Naive thymus-derived CD8-positive, alpha-beta T cell (primary cell): ENCODE measurements at regions not wholly inside any gene's neighbourhood (a gene's known extent, or its start where the extent isn't known, plus 50 kb on each side); places are given as distances from the start of the nearest gene placed in this dataset.
A peak's percentile ranks its signal among the peaks of the same experiment; 100 is the strongest.
"Not testable (repeated sequence)": the region's sequence is repeated elsewhere in the genome, so short reads cannot be mapped to it uniquely, and the experiment has no call there.

Experiments used
- ATAC-seq, 2 donors: fragments of 150-1000 bp; cut with Tn5 transposase in 1 of 2; sonication (Bioruptor Pico), chemical (Tn5 transposase) in 1 of 2; 1 replicate in 1 of 2; 2 replicates in 1 of 2; pipeline ENCODE4 v1.10.0; 2021; ENCODE audit warnings: mild to moderate bottlenecking in 2 of 2, moderate library complexity in 2 of 2
- POLR2A ChIA-PET: fragments of 350-600 bp; sonication (Branson Sonifier 250); formaldehyde crosslinking; loops from one replicate; lab custom pipeline; 2021; ENCODE audit warnings: antibody characterized with exemption; lab: Charles Lee
- DNase-seq, 10 donors: peaks; one replicate each; pipeline versions ENCODE4 v3.0.0 to v3.0.0-alpha.2; 2020 to 2022
- H3K27ac Mint-ChIP-seq, 10 donors: one replicate each; pipeline ENCODE4 v1.8.0; 2020 to 2022; ENCODE audit warnings: mild to moderate bottlenecking in 10 of 10, mixed read lengths in 10 of 10, moderate library complexity in 4 of 10, inconsistent platforms in 1 of 10
- H3K27me3 Mint-ChIP-seq, 5 donors: one replicate each; pipeline ENCODE4 v1.8.0; 2021 to 2022; ENCODE audit warnings: mixed read lengths in 5 of 5
- H3K36me3 Mint-ChIP-seq, 3 donors: one replicate each; pipeline ENCODE4 v1.8.0; 2020 to 2022; ENCODE audit warnings: mixed read lengths in 3 of 3, mild to moderate bottlenecking in 2 of 3, inconsistent platforms in 1 of 3
- H3K4me1 Mint-ChIP-seq, 4 donors: one replicate each; pipeline ENCODE4 v1.8.0; 2021 to 2022; ENCODE audit warnings: mixed read lengths in 4 of 4
- H3K4me3 Mint-ChIP-seq, 10 donors: one replicate each; pipeline ENCODE4 v1.8.0; 2020 to 2022; ENCODE audit warnings: mild to moderate bottlenecking in 10 of 10, mixed read lengths in 10 of 10, moderate library complexity in 6 of 10, inconsistent platforms in 1 of 10
- H3K9me3 Mint-ChIP-seq, 9 donors: one replicate each; pipeline ENCODE4 v1.8.0; 2020 to 2022; ENCODE audit warnings: mixed read lengths in 9 of 9, mild to moderate bottlenecking in 3 of 9, inconsistent platforms in 1 of 9, moderate library complexity in 1 of 9

- H3K27ac Mint-ChIP-seq, H3K4me3 Mint-ChIP-seq, DNase-seq, H3K4me1 Mint-ChIP-seq, ATAC-seq, POLR2A ChIA-PET, H3K36me3 Mint-ChIP-seq: not testable (repeated sequence)
- Mint-ChIP-seq H3K9me3 (peaks cover 5 to 29% (median 21%) of the 10 kb centered on the region in 9 donors), H3K27me3 (peaks cover 0 to 12% (median 5%) of the 10 kb centered on the region in 5 donors)
Measured at GRCh38 chr12:131520553-131520952, 190.3 kb upstream of the SFSWAP start.

DNA sequence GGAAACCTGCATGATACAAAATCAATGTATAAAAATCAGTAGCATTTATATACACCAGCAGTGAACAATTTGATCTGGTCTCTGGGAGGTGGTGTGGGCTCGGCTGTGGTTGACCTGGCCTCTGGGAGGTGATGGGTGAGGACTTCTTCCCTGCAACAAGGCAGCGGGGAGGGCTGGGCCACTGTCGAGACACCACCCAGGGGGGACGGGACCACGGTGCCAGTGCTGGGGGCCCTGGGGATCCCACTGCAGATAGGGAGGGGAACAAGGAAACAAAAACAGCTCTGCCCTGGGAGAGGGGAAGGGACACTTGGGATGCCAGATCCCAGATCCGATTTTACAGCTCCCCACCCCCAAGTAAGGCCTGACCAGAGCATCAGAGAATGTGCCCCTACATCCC lies 189.6 kb upstream of the SFSWAP start:
- Mint-ChIP-seq H3K9me3 (peaks cover 1 to 21% (median 13%) of the 10 kb centered on the region in 9 donors), H3K4me1 (no peaks in the 10 kb centered on the region), H3K4me3 (no peak overlapping the region), H3K27me3 (peaks cover 0 to 7% (median 2%) of the 10 kb centered on the region in 5 donors), H3K36me3 (peaks cover 0 to 5% (median 4%) of the 10 kb centered on the region in 3 donors), H3K27ac (no peak overlapping the region)
- DNase-seq: no peak
- no peak for ATAC-seq
- POLR2A ChIA-PET: no interaction called here

GRCh38 chr12:131525795-131526508 lies 184.9 kb upstream of the SFSWAP start:
- peaks cover 0 to 7% (median 0%) of the 10 kb centered on the region in 5 donors for H3K27me3 Mint-ChIP-seq
- peaks cover 2 to 7% (median 5%) of the 10 kb centered on the region in 4 donors for H3K4me1 Mint-ChIP-seq
- no peak for ATAC-seq
- POLR2A ChIA-PET: no interaction called here
- no peak overlapping the region for H3K27ac Mint-ChIP-seq
- DNase-seq: no peak
- H3K9me3 Mint-ChIP-seq: no peaks in the 10 kb centered on the region
- H3K4me3 Mint-ChIP-seq: no peak overlapping the region
- H3K36me3 Mint-ChIP-seq: no peaks in the 10 kb centered on the region

- H3K36me3 Mint-ChIP-seq: no peaks in the 10 kb centered on the region
- POLR2A ChIA-PET: no interaction called here
- ATAC-seq: no peak
- H3K4me3 Mint-ChIP-seq: no peak overlapping the region
- H3K27ac Mint-ChIP-seq: peak overlapping the region in 1 of 10 donors; percentile 15
- H3K4me1 Mint-ChIP-seq: peaks cover 3 to 9% (median 5%) of the 10 kb centered on the region in 4 donors
- H3K9me3 Mint-ChIP-seq: no peaks in the 10 kb centered on the region
- H3K27me3 Mint-ChIP-seq: peaks cover 0 to 12% (median 0%) of the 10 kb centered on the region in 5 donors
- DNase-seq: no peak
Measured at GRCh38 chr12:131527092-131527491, 183.8 kb upstream of the SFSWAP start.

- H3K4me1 Mint-ChIP-seq: peaks cover 3 to 9% (median 5%) of the 10 kb centered on the region in 4 donors
- no peak overlapping the region for H3K27ac Mint-ChIP-seq
- H3K4me3 Mint-ChIP-seq: no peak overlapping the region
- H3K36me3 Mint-ChIP-seq: no peaks in the 10 kb centered on the region
- DNase-seq (no peak), ATAC-seq (no peak)
- H3K27me3 Mint-ChIP-seq: peaks cover 0 to 12% (median 0%) of the 10 kb centered on the region in 5 donors
- no peaks in the 10 kb centered on the region for H3K9me3 Mint-ChIP-seq
- POLR2A ChIA-PET: no interaction called here
Measured at GRCh38 chr12:131527736-131528135, 183.2 kb upstream of the SFSWAP start.

DNA sequence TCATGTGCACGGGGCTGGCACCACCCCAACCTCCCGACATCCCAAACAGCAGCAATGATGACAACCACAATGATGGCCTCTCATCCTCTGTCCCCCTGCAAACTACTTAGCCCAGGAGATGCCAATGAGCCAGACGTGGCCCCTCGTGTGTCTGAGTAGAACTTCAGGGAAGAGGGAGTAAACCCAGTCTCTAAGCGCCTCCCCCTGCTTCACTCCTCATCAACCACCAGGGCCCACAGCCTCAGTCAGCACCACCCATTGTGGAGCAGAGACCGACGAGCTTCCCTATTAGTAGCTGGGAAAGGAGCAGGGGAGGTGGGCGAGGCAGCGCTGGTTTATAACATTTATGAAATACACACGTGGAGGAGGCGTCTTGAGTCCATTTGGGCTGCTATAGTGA lies 182.7 kb upstream of the SFSWAP start:
- no peaks in the 10 kb centered on the region for H3K36me3 Mint-ChIP-seq
- no peak overlapping the region for H3K4me3 Mint-ChIP-seq
- H3K27ac Mint-ChIP-seq: peak overlapping the region in 3 of 10 donors; percentile 8 to 46 (median 9)
- no peak for DNase-seq
- POLR2A ChIA-PET: no interaction called here
- H3K9me3 Mint-ChIP-seq: no peaks in the 10 kb centered on the region
- peaks cover 3 to 9% (median 5%) of the 10 kb centered on the region in 4 donors for H3K4me1 Mint-ChIP-seq
- ATAC-seq: no peak
- H3K27me3 Mint-ChIP-seq: peaks cover 0 to 12% (median 0%) of the 10 kb centered on the region in 5 donors

GRCh38 chr12:131528667-131529066 lies 182.2 kb upstream of the SFSWAP start:
- DNase-seq (no peak), ATAC-seq (no peak)
- Mint-ChIP-seq H3K4me3 (no peak overlapping the region), H3K9me3 (no peaks in the 10 kb centered on the region), H3K4me1 (peaks cover 3 to 9% (median 5%) of the 10 kb centered on the region in 4 donors), H3K27me3 (peaks cover 0 to 13% (median 0%) of the 10 kb centered on the region in 5 donors), H3K36me3 (no peaks in the 10 kb centered on the region), H3K27ac (peak overlapping the region in 3 of 10 donors; percentile 41 to 49 (median 46))
- POLR2A ChIA-PET: no interaction called here

DNA sequence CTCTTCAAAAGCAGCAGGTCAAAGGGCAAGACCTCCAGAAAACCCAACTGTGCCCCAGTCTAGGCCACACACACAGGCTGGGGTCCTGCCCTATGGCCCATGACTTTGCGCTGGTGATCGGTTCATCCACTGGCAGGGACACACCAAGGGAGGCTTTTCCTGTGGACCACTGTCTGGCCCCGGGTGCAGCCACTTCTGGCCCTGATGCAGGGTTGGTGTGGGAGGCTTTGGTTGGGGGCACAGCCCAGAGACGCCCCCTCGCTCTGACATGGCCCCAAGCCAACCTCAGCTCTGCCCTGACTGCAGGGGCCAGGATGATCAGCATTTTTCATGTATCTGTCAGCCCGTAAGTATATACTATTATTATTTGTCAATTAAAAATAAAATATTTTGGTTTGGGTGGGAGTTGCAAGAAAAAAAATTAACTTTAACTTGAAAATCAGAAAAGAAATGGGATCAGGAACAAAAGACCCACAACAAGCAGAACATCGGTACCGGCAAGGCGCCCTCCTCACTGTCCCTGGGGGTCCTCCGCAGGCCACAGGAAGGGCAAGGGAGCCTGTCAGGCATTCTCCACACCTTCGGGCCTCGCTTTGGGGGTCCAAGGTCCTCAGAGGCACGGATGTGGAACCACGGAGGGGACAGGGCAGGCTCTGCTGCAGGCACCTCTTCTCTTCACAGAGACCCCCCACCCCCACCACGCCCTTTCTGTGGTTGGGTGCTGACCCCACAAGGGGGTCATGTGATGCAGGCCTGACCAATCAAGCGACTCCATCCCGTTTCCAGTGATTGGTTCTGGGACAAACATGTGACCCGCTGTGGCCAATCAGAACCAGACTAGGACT lies 181.5 kb upstream of the SFSWAP start:
- no peaks in the 10 kb centered on the region for H3K36me3 Mint-ChIP-seq
- H3K27ac Mint-ChIP-seq: peak overlapping the region in 1 of 10 donors; percentile 40
- no peak for ATAC-seq
- DNase-seq: no peak
- H3K4me3 Mint-ChIP-seq: no peak overlapping the region
- no peaks in the 10 kb centered on the region for H3K9me3 Mint-ChIP-seq
- peaks cover 0 to 13% (median 0%) of the 10 kb centered on the region in 5 donors for H3K27me3 Mint-ChIP-seq
- POLR2A ChIA-PET: no interaction called here
- H3K4me1 Mint-ChIP-seq: peaks cover 3 to 9% (median 5%) of the 10 kb centered on the region in 4 donors

DNA sequence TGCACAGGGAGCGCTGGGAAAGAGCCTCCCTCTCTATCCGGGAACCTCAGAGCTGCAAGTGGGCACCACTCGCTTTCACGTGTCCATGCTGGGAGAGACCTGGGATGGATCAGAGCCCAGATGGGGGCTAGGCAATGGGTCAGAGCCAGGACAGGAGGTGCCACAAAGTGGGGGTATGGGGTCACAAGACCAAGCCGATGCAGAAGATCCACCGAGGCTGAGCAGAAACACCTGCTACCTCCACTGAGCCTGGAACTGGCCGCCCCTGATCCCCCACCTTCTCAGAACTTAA lies 180.9 kb upstream of the SFSWAP start:
- peak overlapping the region in 1 of 10 donors; percentile 58 for H3K27ac Mint-ChIP-seq
- no peak overlapping the region for H3K4me3 Mint-ChIP-seq
- H3K36me3 Mint-ChIP-seq: peaks cover 0 to 3% (median 0%) of the 10 kb centered on the region in 3 donors
- H3K27me3 Mint-ChIP-seq: peaks cover 0 to 13% (median 2%) of the 10 kb centered on the region in 5 donors
- no peak for ATAC-seq
- H3K9me3 Mint-ChIP-seq: no peaks in the 10 kb centered on the region
- H3K4me1 Mint-ChIP-seq: peaks cover 3 to 11% (median 5%) of the 10 kb centered on the region in 4 donors
- no peak for DNase-seq
- POLR2A ChIA-PET: interaction anchor here (0.6 kb wide), 1 partner anchor 164 kb away, joined by 4 read pairs; no protein-coding TSS in a partner anchor

GRCh38 chr12:131530422-131530821 lies 180.5 kb upstream of the SFSWAP start:
- peaks cover 3 to 14% (median 5%) of the 10 kb centered on the region in 4 donors for H3K4me1 Mint-ChIP-seq
- H3K4me3 Mint-ChIP-seq: no peak overlapping the region
- peak overlapping the region in 3 of 10 donors; percentile 21 to 63 (median 62) for H3K27ac Mint-ChIP-seq
- POLR2A ChIA-PET: interaction anchor here (0.6 kb wide), 1 partner anchor 164 kb away, joined by 4 read pairs; no protein-coding TSS in a partner anchor
- peaks cover 0 to 3% (median 0%) of the 10 kb centered on the region in 3 donors for H3K36me3 Mint-ChIP-seq
- ATAC-seq (peak in 1 of 2 donors; percentile 36), DNase-seq (peak in 1 of 10 donors; percentile 13)
- H3K9me3 Mint-ChIP-seq: no peaks in the 10 kb centered on the region
- peaks cover 0 to 13% (median 2%) of the 10 kb centered on the region in 5 donors for H3K27me3 Mint-ChIP-seq

DNA sequence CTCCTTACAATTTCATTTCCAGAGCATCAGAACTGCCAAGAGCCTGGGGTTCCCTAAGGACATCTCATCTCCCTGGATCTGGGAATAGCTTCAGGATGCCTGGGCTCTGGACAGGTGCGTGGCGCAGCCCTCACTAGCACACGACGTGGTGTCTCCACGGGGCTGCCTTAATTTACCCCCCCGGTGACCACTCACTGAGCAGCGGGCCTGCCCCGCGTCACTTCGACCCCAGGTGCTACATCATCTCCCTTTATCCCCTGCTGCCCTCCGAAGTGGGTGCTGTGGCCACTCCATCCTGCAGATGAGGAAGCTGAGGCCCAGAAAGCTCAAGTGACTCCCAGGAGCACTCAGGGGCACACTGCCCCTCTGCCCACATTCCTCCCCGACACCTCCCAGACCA lies 177.8 kb upstream of the SFSWAP start:
- peaks cover 0 to 13% (median 2%) of the 10 kb centered on the region in 5 donors for H3K27me3 Mint-ChIP-seq
- peaks cover 8 to 35% (median 17%) of the 10 kb centered on the region in 4 donors for H3K4me1 Mint-ChIP-seq

DNA sequence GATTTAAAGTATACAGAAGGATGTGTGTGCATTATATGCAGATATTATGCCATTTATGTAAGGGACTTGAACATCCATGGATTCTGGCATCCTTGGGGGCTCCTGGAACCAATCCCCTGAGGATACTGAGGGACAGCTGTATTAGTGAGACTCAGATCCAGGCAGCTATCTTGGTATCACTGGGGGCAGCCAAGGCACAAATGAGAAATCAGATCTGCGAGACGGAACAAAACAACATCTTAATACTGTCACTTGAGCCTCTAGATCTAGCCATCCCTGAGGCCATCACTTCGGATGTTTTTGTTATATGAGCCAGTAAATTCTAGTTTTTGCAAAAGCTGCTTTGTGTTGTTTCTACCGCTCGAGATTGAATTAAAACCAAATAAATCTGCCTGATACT lies 175.1 kb upstream of the SFSWAP start:
- peak overlapping the region in 9 of 10 donors; percentile 36 to 92 (median 79) for H3K27ac Mint-ChIP-seq
- peaks cover 0 to 3% (median 0%) of the 10 kb centered on the region in 3 donors for H3K36me3 Mint-ChIP-seq
- DNase-seq (no peak), ATAC-seq (no peak)
- POLR2A ChIA-PET: interaction anchor here (1.3 kb wide), 1 partner anchor 175 kb away, joined by 3 read pairs; the partner anchor contains the start of gene SFSWAP
- no peaks in the 10 kb centered on the region for H3K9me3 Mint-ChIP-seq
- H3K4me3 Mint-ChIP-seq: peak overlapping the region in 1 of 10 donors; percentile 57
- H3K4me1 Mint-ChIP-seq: peaks cover 6 to 29% (median 12%) of the 10 kb centered on the region in 4 donors
- H3K27me3 Mint-ChIP-seq: peaks cover 0 to 13% (median 2%) of the 10 kb centered on the region in 5 donors

More for the DNA sequence above, 177.8 kb upstream of the SFSWAP start:
- ATAC-seq (no peak), DNase-seq (no peak)
- H3K9me3 Mint-ChIP-seq: no peaks in the 10 kb centered on the region
- H3K27ac Mint-ChIP-seq: no peak overlapping the region
- POLR2A ChIA-PET: no interaction called here
- no peak overlapping the region for H3K4me3 Mint-ChIP-seq
- H3K36me3 Mint-ChIP-seq: peaks cover 0 to 3% (median 0%) of the 10 kb centered on the region in 3 donors
